BJ (cell line): ENCODE measurements at regions not wholly inside any gene's neighbourhood (a gene's known extent, or its start where the extent isn't known, plus 50 kb on each side); places are given as distances from the start of the nearest gene placed in this dataset.

Source experiments
- CTCF ChIA-PET: fragments of 350-600 bp; formaldehyde crosslinking; extraction: SDS; loops from one replicate; lab custom pipeline; 2021; ENCODE audit warnings: antibody characterized with exemption, inconsistent platforms; lab: Yijun Ruan, JAX
- POLR2A ChIA-PET: fragments of 300-600 bp; sonication (Branson Sonifier 250); formaldehyde crosslinking; extraction: SDS; loops from one replicate; lab custom pipeline; 2021; ENCODE audit warnings: antibody characterized with exemption; lab: Charles Lee
- DNase-seq: peaks from one replicate; pipeline ENCODE4 v3.0.0-alpha.2; 2011; ENCODE audit warnings: low read depth
- H3K27me3 ChIP-seq: 2 replicates; pipeline ENCODE4 v1.6.0; 2011; ENCODE audit warnings: low read length; ENCODE audit not compliant: control insufficient read depth, insufficient read depth
- H3K36me3 ChIP-seq: 2 replicates; pipeline ENCODE4 v1.5.1; 2011; ENCODE audit warnings: low read length; ENCODE audit not compliant: control insufficient read depth, insufficient read depth
- H3K4me3 ChIP-seq: 2 replicates; pipeline ENCODE4 v1.5.1; 2011; ENCODE audit warnings: low read depth, mild to moderate bottlenecking, control low read depth, low read length
- TF ChIP-seq, protein P1 (sequence below): IDR thresholded peaks from 2 replicates; pipeline ENCODE4 v1.5.1; 2011; ENCODE audit warnings: low read depth, mild to moderate bottlenecking, control low read depth, inconsistent platforms, low read length, moderate library complexity; ENCODE audit not compliant: insufficient read depth

DNA sequence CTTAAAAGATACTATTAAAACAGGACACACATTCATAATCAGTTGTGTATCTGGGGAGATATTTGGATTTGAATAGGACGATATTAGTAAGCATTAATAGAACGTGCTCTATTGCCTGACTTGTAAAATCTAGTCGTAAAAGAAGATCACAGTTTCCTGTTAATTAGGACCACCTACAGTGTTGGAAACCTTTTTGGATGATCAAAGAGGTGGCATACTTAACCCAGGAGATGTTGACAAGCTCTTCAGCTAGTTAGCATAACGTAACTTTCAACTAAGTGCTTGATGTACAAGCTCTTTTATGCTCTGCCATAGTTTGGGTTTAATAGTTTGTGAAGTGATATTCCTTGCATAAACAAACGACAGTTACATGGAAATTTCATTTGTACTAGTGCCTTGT, 293.3 kb upstream of the NR5A2 start:
- TF ChIP-seq, protein P1, sequence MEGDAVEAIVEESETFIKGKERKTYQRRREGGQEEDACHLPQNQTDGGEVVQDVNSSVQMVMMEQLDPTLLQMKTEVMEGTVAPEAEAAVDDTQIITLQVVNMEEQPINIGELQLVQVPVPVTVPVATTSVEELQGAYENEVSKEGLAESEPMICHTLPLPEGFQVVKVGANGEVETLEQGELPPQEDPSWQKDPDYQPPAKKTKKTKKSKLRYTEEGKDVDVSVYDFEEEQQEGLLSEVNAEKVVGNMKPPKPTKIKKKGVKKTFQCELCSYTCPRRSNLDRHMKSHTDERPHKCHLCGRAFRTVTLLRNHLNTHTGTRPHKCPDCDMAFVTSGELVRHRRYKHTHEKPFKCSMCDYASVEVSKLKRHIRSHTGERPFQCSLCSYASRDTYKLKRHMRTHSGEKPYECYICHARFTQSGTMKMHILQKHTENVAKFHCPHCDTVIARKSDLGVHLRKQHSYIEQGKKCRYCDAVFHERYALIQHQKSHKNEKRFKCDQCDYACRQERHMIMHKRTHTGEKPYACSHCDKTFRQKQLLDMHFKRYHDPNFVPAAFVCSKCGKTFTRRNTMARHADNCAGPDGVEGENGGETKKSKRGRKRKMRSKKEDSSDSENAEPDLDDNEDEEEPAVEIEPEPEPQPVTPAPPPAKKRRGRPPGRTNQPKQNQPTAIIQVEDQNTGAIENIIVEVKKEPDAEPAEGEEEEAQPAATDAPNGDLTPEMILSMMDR = no peak
- POLR2A ChIA-PET = no interaction called here
- no peak overlapping the region for H3K4me3 ChIP-seq
- H3K36me3 ChIP-seq = no peaks in the 10 kb centered on the region
- CTCF ChIA-PET = no interaction called here
- no peaks in the 10 kb centered on the region for H3K27me3 ChIP-seq
- DNase-seq = no peak

DNA sequence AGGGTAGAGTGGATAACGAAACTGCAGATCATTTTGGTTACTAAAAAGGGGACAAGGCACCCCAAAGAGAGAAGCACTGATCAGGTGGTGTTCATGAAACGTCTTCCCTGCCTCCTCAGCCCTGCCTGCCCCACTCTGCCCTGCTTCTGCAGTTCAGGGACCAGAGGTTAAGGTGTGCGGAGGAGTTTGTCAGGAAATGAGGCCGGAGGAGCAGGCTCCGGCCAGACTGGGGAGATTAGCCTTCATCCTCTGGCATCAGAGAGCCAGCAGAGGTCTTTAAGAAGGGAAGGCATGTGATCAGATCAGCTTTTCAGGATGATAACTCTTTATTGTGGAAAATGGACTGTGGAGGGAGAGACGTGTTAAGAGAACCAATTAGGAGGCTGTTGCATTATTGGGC, 291.9 kb upstream of the NR5A2 start:
- Histone ChIP-seq H3K4me3 (no peak overlapping the region), H3K36me3 (no peaks in the 10 kb centered on the region), H3K27me3 (no peaks in the 10 kb centered on the region)
- ChIA-PET CTCF (no interaction called here), POLR2A (no interaction called here)
- TF ChIP-seq, protein P1 = no peak
- no peak for DNase-seq

DNA sequence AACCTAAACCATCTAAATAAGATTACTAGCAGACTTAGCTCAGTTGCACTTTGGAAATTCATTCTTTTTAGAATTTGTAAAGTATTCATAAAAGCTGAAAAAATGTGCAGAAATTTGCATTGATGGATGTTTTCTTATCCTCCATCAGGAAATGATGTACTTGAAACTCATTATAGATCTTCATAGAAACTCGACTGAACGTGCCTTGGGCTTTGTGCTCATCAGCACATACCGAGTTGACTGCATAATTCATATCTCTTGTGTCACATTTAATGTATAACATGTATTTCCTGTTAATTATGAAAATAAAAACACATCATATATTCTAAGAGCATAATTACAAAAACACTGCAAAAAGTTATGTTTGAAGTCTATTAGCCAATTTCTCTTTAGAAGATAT, 290.9 kb upstream of the NR5A2 start:
- TF ChIP-seq, protein P1 = no peak
- CTCF ChIA-PET = no interaction called here

DNA sequence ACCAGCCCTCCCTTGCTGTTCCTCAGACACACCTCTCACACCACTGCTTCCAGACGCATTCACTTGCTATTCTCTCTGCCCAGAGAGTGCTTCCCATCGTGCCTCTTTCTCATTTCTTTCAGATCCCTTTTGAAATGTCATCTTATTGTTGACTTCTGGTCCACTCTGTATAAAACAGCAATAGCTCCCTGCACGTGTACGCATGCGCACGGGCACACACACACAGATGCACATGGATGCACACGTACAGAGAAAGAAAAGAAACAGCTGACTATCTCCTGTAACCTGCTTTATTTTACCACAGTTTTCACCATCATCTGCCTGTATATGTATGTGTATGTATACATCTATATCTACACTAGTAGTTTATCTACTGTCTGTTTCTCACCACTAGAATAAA, 285.9 kb upstream of the NR5A2 start:
- no peak overlapping the region for H3K4me3 ChIP-seq
- ChIA-PET POLR2A (no interaction called here), CTCF (no interaction called here)
- TF ChIP-seq, protein P1 = no peak
- H3K27me3 ChIP-seq = no peaks in the 10 kb centered on the region
- DNase-seq = no peak
- no peaks in the 10 kb centered on the region for H3K36me3 ChIP-seq

More for the DNA sequence above, 290.9 kb upstream of the NR5A2 start:
- Histone ChIP-seq H3K27me3 (no peaks in the 10 kb centered on the region), H3K36me3 (no peaks in the 10 kb centered on the region), H3K4me3 (no peak overlapping the region)
- POLR2A ChIA-PET = no interaction called here
- DNase-seq = no peak

DNA sequence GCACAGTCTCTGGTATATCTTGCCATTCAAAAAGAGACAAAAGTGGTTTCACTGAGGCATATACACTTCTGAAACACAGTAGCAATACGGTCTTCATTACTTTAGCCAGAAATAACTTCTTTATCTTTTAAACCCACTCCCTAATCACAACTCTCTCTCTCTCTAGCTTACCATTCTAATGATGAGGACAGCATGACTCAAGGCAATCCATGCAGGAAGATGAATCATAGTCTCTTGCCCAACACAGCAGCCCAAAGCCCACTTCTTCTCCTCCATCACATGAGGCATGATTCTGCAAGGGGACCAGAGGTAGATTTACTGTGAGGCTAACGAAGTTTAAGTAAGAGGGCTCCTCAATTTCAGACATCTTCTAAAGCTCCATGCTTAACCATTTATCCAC, 285.0 kb upstream of the NR5A2 start:
- Histone ChIP-seq H3K36me3 (no peaks in the 10 kb centered on the region), H3K27me3 (no peaks in the 10 kb centered on the region), H3K4me3 (no peak overlapping the region)
- TF ChIP-seq, protein P1 = no peak
- peak; percentile 7 for DNase-seq
- POLR2A ChIA-PET = no interaction called here
- CTCF ChIA-PET = no interaction called here
